C1 segment of cervical spinal cord (tissue), 14 donors: ENCODE measurements at regions not wholly inside any gene's neighbourhood (a gene's known extent, or its start where the extent isn't known, plus 50 kb on each side); places are given as distances from the start of the nearest gene placed in this dataset.
A peak's percentile ranks its signal among the peaks of the same experiment; 100 is the strongest.

ENCODE experiments used
- DNase-seq, 14 donors: peaks; one replicate each; lab custom pipeline; 2025; lab: John Stamatoyannopoulos, UW

GRCh38 chr5:107293541-107294210 is 377.1 kb downstream of the EFNA5 start:
- DNase-seq = no peak

GRCh38 chr5:107291866-107292265 is 378.9 kb downstream of the EFNA5 start:
- no peak for DNase-seq

GRCh38 chr5:107290780-107291398 is 379.8 kb downstream of the EFNA5 start:
- DNase-seq = no peak

- DNase-seq = no peak
Observed at GRCh38 chr5:107289030-107289714, 381.6 kb downstream of the EFNA5 start.

- DNase-seq = no peak
Observed at GRCh38 chr5:107286447-107287098, 384.2 kb downstream of the EFNA5 start.

- DNase-seq = no peak
Observed at GRCh38 chr5:107285772-107286171, 385.0 kb downstream of the EFNA5 start.

GRCh38 chr5:107284822-107285525 is 385.8 kb downstream of the EFNA5 start:
- peak in 1 of 14 donors; percentile 63 for DNase-seq

GRCh38 chr5:107282061-107282460 is 388.7 kb downstream of the EFNA5 start:
- DNase-seq = no peak

GRCh38 chr5:107278774-107279173 is 392.0 kb downstream of the EFNA5 start:
- no peak for DNase-seq

- no peak for DNase-seq
Observed at GRCh38 chr5:107277485-107278125, 393.1 kb downstream of the EFNA5 start.

- no peak for DNase-seq
Observed at GRCh38 chr5:107275333-107275732, 395.4 kb downstream of the EFNA5 start.

- DNase-seq = no peak
Observed at GRCh38 chr5:107274571-107274970, 396.2 kb downstream of the EFNA5 start.

GRCh38 chr5:107272954-107273353 is 397.8 kb downstream of the EFNA5 start:
- DNase-seq = no peak

- no peak for DNase-seq
Observed at GRCh38 chr5:107272509-107272908, 398.2 kb downstream of the EFNA5 start.

- DNase-seq = no peak
Observed at GRCh38 chr5:107271682-107272350, 398.9 kb downstream of the EFNA5 start.

GRCh38 chr5:107270561-107270960 is 400.2 kb downstream of the EFNA5 start:
- no peak for DNase-seq

GRCh38 chr5:107269678-107270077 is 401.1 kb downstream of the EFNA5 start:
- DNase-seq = no peak

GRCh38 chr5:107269256-107269655 is 401.5 kb downstream of the EFNA5 start:
- no peak for DNase-seq

- DNase-seq = no peak
Observed at GRCh38 chr5:107268241-107268640, 402.5 kb downstream of the EFNA5 start.

GRCh38 chr5:107266100-107266499 is 404.6 kb downstream of the EFNA5 start:
- DNase-seq = no peak

GRCh38 chr5:107265193-107265592 is 405.5 kb downstream of the EFNA5 start:
- DNase-seq = no peak
